Mesenchymal stem cell (in vitro differentiated cells and primary cell): ENCODE measurements at regions not wholly inside any gene's neighbourhood (a gene's known extent, or its start where the extent isn't known, plus 50 kb on each side); places are given as distances from the start of the nearest gene placed in this dataset.

Experiments used
- DNase-seq: peaks from one replicate; pipeline ENCODE4 v3.0.0-alpha.2; 2013
- H2AFZ ChIP-seq: one replicate; pipeline ENCODE4 v1.6.1; 2013; ENCODE audit warnings: low read depth, mild to moderate bottlenecking, control low read depth, inconsistent platforms, low read length, moderate library complexity
- H2AK5ac ChIP-seq: 2 replicates; pipeline ENCODE4 v1.6.1; 2013; ENCODE audit warnings: low read length, moderate library complexity, mild to moderate bottlenecking, inconsistent platforms; ENCODE audit not compliant: severe bottlenecking
- H2BK120ac ChIP-seq: one replicate; pipeline ENCODE4 v1.6.1; 2013; ENCODE audit warnings: low read depth, mild to moderate bottlenecking, inconsistent platforms, low read length, moderate library complexity
- H2BK12ac ChIP-seq, 2 experiments: one replicate each; pipeline ENCODE4 v1.6.1; 2013; ENCODE audit warnings: inconsistent platforms in 2 of 2, low read length in 2 of 2, mild to moderate bottlenecking in 2 of 2, moderate library complexity in 2 of 2, control low read depth in 1 of 2
- H2BK15ac ChIP-seq: one replicate; pipeline ENCODE4 v1.6.1; 2013; ENCODE audit warnings: mild to moderate bottlenecking, low read depth, inconsistent platforms; ENCODE audit not compliant: poor library complexity, severe bottlenecking
- H2BK5ac ChIP-seq: 2 replicates; pipeline ENCODE4 v1.6.1; 2013; ENCODE audit warnings: low read depth, mild to moderate bottlenecking, low read length, control low read depth, inconsistent platforms; ENCODE audit not compliant: poor library complexity, severe bottlenecking
- H3K14ac ChIP-seq, 2 experiments: one replicate each; pipeline ENCODE4 v1.6.1; 2013; ENCODE audit warnings: inconsistent platforms in 2 of 2, low read length in 2 of 2, control low read depth in 1 of 2, mild to moderate bottlenecking in 1 of 2, moderate library complexity in 1 of 2
- H3K18ac ChIP-seq, 2 experiments: one replicate each; pipeline ENCODE4 v1.6.1; 2013; ENCODE audit warnings: inconsistent platforms in 2 of 2, low read length in 2 of 2, control low read depth in 1 of 2, low read depth in 1 of 2, mild to moderate bottlenecking in 1 of 2
- H3K23ac ChIP-seq, 2 experiments: one replicate each; pipeline ENCODE4 v1.6.1; 2013; ENCODE audit warnings: inconsistent platforms in 2 of 2, low read length in 2 of 2, mild to moderate bottlenecking in 2 of 2, moderate library complexity in 2 of 2, control low read depth in 1 of 2
- H3K27ac ChIP-seq: 2 replicates; pipeline ENCODE4 v1.5.1; 2013; ENCODE audit warnings: mild to moderate bottlenecking, moderate library complexity, low read length, control low read depth, inconsistent platforms; ENCODE audit not compliant: poor library complexity, severe bottlenecking
- H3K27me3 ChIP-seq, 2 experiments: 2 replicates each; pipeline versions ENCODE4 v1.6.1 to v1.7.0; 2013; ENCODE audit warnings: low read length in 2 of 2, mild to moderate bottlenecking in 2 of 2, moderate library complexity in 2 of 2, control low read depth in 1 of 2, inconsistent platforms in 1 of 2; ENCODE audit not compliant: control insufficient read depth in 1 of 2, insufficient read depth in 1 of 2
- H3K36me3 ChIP-seq, 2 experiments: 2 replicates each; pipeline versions ENCODE4 v1.6.1 to v1.7.0; 2013; ENCODE audit warnings: low read length in 2 of 2, control low read depth in 1 of 2, inconsistent platforms in 1 of 2, low read depth in 1 of 2, mild to moderate bottlenecking in 1 of 2; ENCODE audit not compliant: insufficient read depth in 2 of 2, control insufficient read depth in 1 of 2
- H3K4ac ChIP-seq, 2 experiments: one replicate each; pipeline ENCODE4 v1.6.1; 2013; ENCODE audit warnings: inconsistent platforms in 2 of 2, low read length in 2 of 2, mild to moderate bottlenecking in 2 of 2, moderate library complexity in 2 of 2, control low read depth in 1 of 2, low read depth in 1 of 2
- H3K4me1 ChIP-seq: 2 replicates; pipeline ENCODE4 v1.6.1; 2013; ENCODE audit warnings: low read depth, low read length, control low read depth; ENCODE audit not compliant: control insufficient read depth, insufficient read depth
- H3K4me2 ChIP-seq: 2 replicates; pipeline ENCODE4 v1.6.1; 2013; ENCODE audit warnings: low read length, mild to moderate bottlenecking, inconsistent platforms; ENCODE audit not compliant: poor library complexity, severe bottlenecking
- H3K4me3 ChIP-seq, 2 experiments: 2 replicates each; pipeline versions ENCODE4 v1.5.1 to v1.7.0; 2013; ENCODE audit warnings: low read length in 2 of 2, mild to moderate bottlenecking in 2 of 2, control low read depth in 1 of 2, low read depth in 1 of 2; ENCODE audit not compliant: insufficient read depth in 1 of 2
- H3K79me1 ChIP-seq: replicated peaks from 2 replicates; pipeline ENCODE4 v1.6.1; 2013; ENCODE audit warnings: mild to moderate bottlenecking, control low read depth, low read length, inconsistent platforms; ENCODE audit not compliant: poor library complexity, severe bottlenecking
- H3K9ac ChIP-seq: 2 replicates; pipeline ENCODE4 v1.7.0; 2013; ENCODE audit warnings: mild to moderate bottlenecking, low read length, moderate library complexity
- H3K9me3 ChIP-seq: 2 replicates; pipeline ENCODE4 v1.7.0; 2013; ENCODE audit warnings: mild to moderate bottlenecking, low read length; ENCODE audit not compliant: control insufficient read depth
- H4K8ac ChIP-seq: one replicate; pipeline ENCODE4 v1.6.1; 2013; ENCODE audit warnings: inconsistent platforms, mild to moderate bottlenecking, low read length, moderate library complexity
- H4K91ac ChIP-seq: one replicate; pipeline ENCODE4 v1.6.1; 2013; ENCODE audit warnings: mild to moderate bottlenecking, low read length, inconsistent platforms
- WGBS: methylation state at CpG from one replicate; pipeline ENCODE4 v1.1.7; 2013; ENCODE audit warnings: mixed read lengths; 5-methylcytosine and 5-hydroxymethylcytosine counted together

DNA sequence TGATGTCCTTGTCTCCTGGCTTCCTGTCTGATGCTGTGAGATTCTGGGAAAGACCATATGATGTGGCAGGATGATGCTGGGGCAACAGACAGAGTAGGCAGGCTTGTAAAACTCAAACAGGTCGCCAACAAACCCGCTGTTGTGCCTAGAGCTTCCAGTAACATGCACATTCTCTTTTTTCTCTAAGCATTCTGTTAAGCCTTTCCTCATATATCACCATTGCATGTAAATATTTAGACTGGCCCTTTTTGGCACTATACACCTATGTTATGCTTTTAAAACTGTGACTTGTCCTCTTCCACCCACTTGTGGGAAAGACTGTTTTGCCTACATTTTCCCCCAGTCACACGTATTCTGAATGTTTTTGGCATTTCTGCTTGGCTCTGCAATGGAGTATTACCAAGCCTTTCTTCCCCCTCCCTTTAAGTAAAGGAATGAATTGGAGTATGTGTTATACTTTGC lies 250.4 kb upstream of the TANK start:
- no peak overlapping the region for H3K4me3 ChIP-seq
- no peak overlapping the region for H3K4me2 ChIP-seq
- H3K4ac ChIP-seq = no peak overlapping the region
- no peak overlapping the region for H2BK120ac ChIP-seq
- no peak overlapping the region for H2AK5ac ChIP-seq
- no peaks in the 10 kb centered on the region for H3K79me1 ChIP-seq
- no peak overlapping the region for H2BK15ac ChIP-seq
- no peak overlapping the region for H2BK12ac ChIP-seq
- H2AFZ ChIP-seq = no peak overlapping the region
- H3K4me1 ChIP-seq = peaks cover 2% of the 10 kb centered on the region
- no peaks in the 10 kb centered on the region for H3K36me3 ChIP-seq
- peak overlapping the region; percentile 78 for H3K9ac ChIP-seq
- H3K14ac ChIP-seq = peak overlapping the region in 1 of 2 experiments; percentile 19
- no peak overlapping the region for H3K18ac ChIP-seq
- peak; percentile 52 for DNase-seq
- H3K9me3 ChIP-seq = no peaks in the 10 kb centered on the region
- no peak overlapping the region for H4K8ac ChIP-seq
- no peak overlapping the region for H3K23ac ChIP-seq
- no peak overlapping the region for H3K27ac ChIP-seq
- no peak overlapping the region for H4K91ac ChIP-seq
- 78% methylated on average over 3 of the region's 3 CpGs for WGBS
- H3K27me3 ChIP-seq = no peaks in the 10 kb centered on the region
- no peak overlapping the region for H2BK5ac ChIP-seq

DNA sequence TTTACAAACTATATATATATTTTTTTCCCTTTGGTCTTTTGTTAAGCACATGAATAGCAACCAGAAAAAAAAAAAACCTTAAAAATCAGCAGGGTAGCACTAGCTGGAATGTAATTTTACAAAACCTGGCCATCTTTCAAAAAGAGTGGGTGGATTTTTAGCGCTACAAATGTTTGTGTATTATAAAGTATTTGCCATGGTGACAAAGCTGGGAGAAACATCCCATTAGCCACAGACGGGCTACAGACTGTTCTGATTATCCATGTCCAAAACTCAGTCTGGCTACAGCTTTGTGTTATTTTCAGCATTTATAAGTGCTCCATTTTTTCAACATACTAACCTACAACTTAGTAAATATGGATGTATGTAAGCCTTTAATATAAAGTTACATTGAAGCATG lies 249.5 kb upstream of the TANK start:
- Histone ChIP-seq H3K9me3 (no peaks in the 10 kb centered on the region), H3K27me3 (no peaks in the 10 kb centered on the region), H3K36me3 (no peaks in the 10 kb centered on the region), H3K4me3 (no peak overlapping the region), H3K27ac (no peak overlapping the region), H4K91ac (no peak overlapping the region), H2BK15ac (no peak overlapping the region), H2AFZ (no peak overlapping the region), H3K23ac (no peak overlapping the region), H3K4me2 (no peak overlapping the region), H2BK120ac (no peak overlapping the region), H2BK5ac (no peak overlapping the region), H2AK5ac (no peak overlapping the region), H3K9ac (peak overlapping the region; percentile 78), H3K4ac (no peak overlapping the region), H4K8ac (no peak overlapping the region), H3K79me1 (no peaks in the 10 kb centered on the region), H3K14ac (no peak overlapping the region), H3K4me1 (peaks cover 2% of the 10 kb centered on the region), H3K18ac (no peak overlapping the region), H2BK12ac (no peak overlapping the region)
- DNase-seq = peak; percentile 39
- WGBS = 83% methylated on average over 2 of the region's 2 CpGs

DNA sequence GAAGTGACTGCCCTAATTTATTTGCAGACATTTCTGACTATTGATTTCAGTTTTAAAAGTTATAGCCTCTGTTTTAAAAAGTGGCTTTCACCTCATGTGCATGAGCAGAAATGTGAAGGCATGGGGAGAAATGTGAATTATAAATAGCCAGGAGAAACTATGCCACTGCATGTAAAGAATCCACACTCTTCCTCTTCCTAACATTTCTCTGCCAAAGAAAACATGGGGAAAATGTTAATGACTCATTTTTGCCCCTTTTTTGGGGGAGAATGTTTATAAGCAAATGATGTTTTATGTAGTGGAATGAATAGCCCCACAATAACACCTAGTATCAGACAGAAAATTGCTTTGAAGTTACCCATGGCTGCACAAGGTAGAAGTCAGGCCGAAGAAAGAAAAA lies 249.0 kb upstream of the TANK start:
- Histone ChIP-seq H3K23ac (no peak overlapping the region), H3K27ac (no peak overlapping the region), H3K4ac (no peak overlapping the region), H3K27me3 (no peaks in the 10 kb centered on the region), H3K4me3 (no peak overlapping the region), H3K4me2 (no peak overlapping the region), H4K8ac (no peak overlapping the region), H3K36me3 (no peaks in the 10 kb centered on the region), H3K14ac (no peak overlapping the region), H2BK15ac (no peak overlapping the region), H3K4me1 (peaks cover 2% of the 10 kb centered on the region), H2BK5ac (no peak overlapping the region), H2BK120ac (no peak overlapping the region), H3K9me3 (no peaks in the 10 kb centered on the region), H2BK12ac (no peak overlapping the region), H2AFZ (no peak overlapping the region), H2AK5ac (no peak overlapping the region), H3K79me1 (no peaks in the 10 kb centered on the region), H4K91ac (no peak overlapping the region), H3K18ac (no peak overlapping the region), H3K9ac (peak overlapping the region; percentile 78)
- no CpG with 5 or more reads among the region's 1 CpG for WGBS
- no peak for DNase-seq

DNA sequence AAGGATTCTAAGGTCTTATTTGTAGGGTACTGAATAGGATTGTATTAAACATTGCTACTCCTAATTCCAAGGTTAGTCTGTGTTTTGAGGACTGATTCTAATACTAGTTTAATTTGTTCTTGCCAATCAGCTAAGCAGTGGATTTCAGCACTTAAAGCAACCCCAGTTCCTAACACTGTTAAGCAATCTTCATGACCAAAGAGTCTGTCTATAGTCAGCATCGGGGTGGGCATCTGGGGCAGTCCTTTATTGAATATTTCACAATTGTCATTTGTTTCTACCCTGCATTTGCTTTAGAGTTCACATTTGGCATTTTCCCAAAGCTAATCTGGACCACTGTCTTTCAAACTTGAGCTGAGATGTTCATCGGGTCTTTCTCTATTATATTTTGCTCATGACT lies 248.0 kb upstream of the TANK start:
- Histone ChIP-seq H4K8ac (no peak overlapping the region), H2AK5ac (no peak overlapping the region), H3K79me1 (no peaks in the 10 kb centered on the region), H2BK15ac (no peak overlapping the region), H3K14ac (no peak overlapping the region), H3K18ac (no peak overlapping the region), H3K27ac (no peak overlapping the region), H3K23ac (no peak overlapping the region), H3K36me3 (no peaks in the 10 kb centered on the region), H4K91ac (no peak overlapping the region), H3K4me2 (no peak overlapping the region), H3K27me3 (no peaks in the 10 kb centered on the region), H3K4me1 (no peaks in the 10 kb centered on the region), H3K9ac (no peak overlapping the region), H2BK12ac (no peak overlapping the region), H2BK120ac (no peak overlapping the region), H3K4me3 (no peak overlapping the region), H3K9me3 (no peaks in the 10 kb centered on the region), H2AFZ (no peak overlapping the region), H3K4ac (no peak overlapping the region), H2BK5ac (no peak overlapping the region)
- 96% methylated on average over 2 of the region's 2 CpGs for WGBS
- no peak for DNase-seq
